B cell (primary cell): ENCODE measurements at regions not wholly inside any gene's neighbourhood (a gene's known extent, or its start where the extent isn't known, plus 50 kb on each side); places are given as distances from the start of the nearest gene placed in this dataset.

Experiments used
- ATAC-seq: fragments of 200-7000 bp; cut with Tn5 transposase; one replicate; pipeline ENCODE4 v1.10.0; 2021; ENCODE audit warnings: low read depth, mild to moderate bottlenecking, moderate number of reproducible peaks, moderate library complexity
- CTCF ChIA-PET: fragments of 350-600 bp; sonication (Branson Sonifier 250); formaldehyde crosslinking; loops from one replicate; lab custom pipeline; 2021; ENCODE audit warnings: antibody characterized with exemption, inconsistent platforms; lab: Charles Lee
- POLR2A ChIA-PET: fragments of 350-600 bp; sonication (Branson Sonifier 250); formaldehyde crosslinking; loops from one replicate; lab custom pipeline; 2021; ENCODE audit warnings: antibody characterized with exemption; lab: Charles Lee
- DNase-seq: peaks from one replicate; pipeline ENCODE4 v3.0.0; 2013
- H2AFZ ChIP-seq: 2 replicates; pipeline ENCODE4 v1.6.1; 2012; ENCODE audit warnings: mild to moderate bottlenecking, low read depth, low read length; ENCODE audit not compliant: insufficient read depth, poor library complexity, severe bottlenecking
- H3K27ac ChIP-seq, 2 donors: 1 replicate in 1 of 2; 2 replicates in 1 of 2; pipeline ENCODE4 v1.5.1; 2012 to 2013; ENCODE audit warnings: low read length in 2 of 2, mild to moderate bottlenecking in 2 of 2, moderate library complexity in 1 of 2
- H3K27me3 ChIP-seq, 4 experiments: fragments of 200-600 bp in 1 of 4; sonication (generic) in 1 of 4; replicated peaks in 1 of 4; 1 replicate in 2 of 4; 2 replicates in 2 of 4; pipeline versions ENCODE4 v1.6.1 to v1.7.0; 2013 to 2016; ENCODE audit warnings: low read length in 3 of 4, mild to moderate bottlenecking in 2 of 4, mixed read lengths in 1 of 4, moderate library complexity in 1 of 4; ENCODE audit not compliant: insufficient read depth in 4 of 4, control insufficient read depth in 3 of 4; ENCODE audit errors: control extremely low read depth in 1 of 4
- H3K36me3 ChIP-seq, 2 experiments: replicated peaks in 1 of 2; 1 replicate in 1 of 2; 2 replicates in 1 of 2; pipeline versions ENCODE4 v1.6.1 to v1.7.1; 2013; ENCODE audit warnings: low read length in 1 of 2; ENCODE audit not compliant: insufficient read depth in 2 of 2, control insufficient read depth in 1 of 2; ENCODE audit errors: control extremely low read depth in 1 of 2, extremely low read depth in 1 of 2
- H3K4me1 ChIP-seq, 2 donors: fragments of 200-600 bp in 1 of 2; sonication (generic) in 1 of 2; 1 replicate in 1 of 2; 2 replicates in 1 of 2; pipeline versions ENCODE4 v1.5.1 to v1.6.1; 2013 to 2017; ENCODE audit warnings: low read length in 2 of 2; ENCODE audit not compliant: control insufficient read depth in 2 of 2, insufficient read depth in 2 of 2
- H3K4me2 ChIP-seq: replicated peaks from 2 replicates; pipeline ENCODE3; 2012; ENCODE audit warnings: mild to moderate bottlenecking, low read depth, low read length; ENCODE audit not compliant: poor library complexity, severe bottlenecking
- H3K4me3 ChIP-seq, 5 experiments: fragments of 200-600 bp in 1 of 5; sonication (generic) in 1 of 5; 1 replicate in 3 of 5; 2 replicates in 2 of 5; pipeline versions ENCODE4 v1.5.1 to v1.7.0; 2011 to 2016; ENCODE audit warnings: low read length in 4 of 5, mild to moderate bottlenecking in 4 of 5, low read depth in 2 of 5, control low read depth in 1 of 5, moderate library complexity in 1 of 5; ENCODE audit not compliant: insufficient read depth in 1 of 5; ENCODE audit errors: control extremely low read depth in 1 of 5, extremely low read depth in 1 of 5
- H3K79me2 ChIP-seq: fragments of 200-600 bp; sonication (generic); one replicate; pipeline ENCODE4 v1.6.0; 2016; ENCODE audit warnings: low read length; ENCODE audit not compliant: control insufficient read depth, insufficient read depth
- H3K9ac ChIP-seq: fragments of 200-600 bp; sonication (generic); 2 replicates; pipeline ENCODE4 v1.6.1; 2017; ENCODE audit warnings: mild to moderate bottlenecking, low read length, moderate library complexity
- H3K9me3 ChIP-seq, 3 donors: one replicate each; pipeline versions ENCODE4 v1.6.1 to v1.7.1; 2013; ENCODE audit warnings: low read length in 2 of 3; ENCODE audit not compliant: control insufficient read depth in 2 of 3, insufficient read depth in 1 of 3; ENCODE audit errors: control extremely low read depth in 1 of 3
- H4K20me1 ChIP-seq: 2 replicates; pipeline ENCODE4 v1.6.0; 2012; ENCODE audit warnings: mild to moderate bottlenecking, low read length; ENCODE audit not compliant: insufficient read depth, control insufficient read depth, poor library complexity, severe bottlenecking
- H3K27ac Mint-ChIP-seq: one replicate; pipeline ENCODE4 v1.8.0; 2021; ENCODE audit warnings: mixed read lengths
- H3K27me3 Mint-ChIP-seq: one replicate; pipeline ENCODE4 v1.8.0; 2021; ENCODE audit warnings: mixed read lengths
- H3K4me1 Mint-ChIP-seq: one replicate; pipeline ENCODE4 v1.8.0; 2021; ENCODE audit warnings: mixed read lengths
- H3K4me3 Mint-ChIP-seq: one replicate; pipeline ENCODE4 v1.8.0; 2021; ENCODE audit warnings: mixed read lengths
- H3K9me3 Mint-ChIP-seq: one replicate; pipeline ENCODE4 v1.8.0; 2022; ENCODE audit warnings: mixed read lengths; ENCODE audit not compliant: insufficient read depth
- CTCF ChIP-seq: fragments of 200-600 bp; IDR thresholded peaks from one replicate; pipeline ENCODE4 v1.8.0; 2022; ENCODE audit warnings: antibody characterized with exemption, mild to moderate bottlenecking
- EZH2 ChIP-seq: IDR thresholded peaks from 2 replicates; pipeline ENCODE4 v1.6.1; 2012; ENCODE audit warnings: borderline replicate concordance, low read depth, mild to moderate bottlenecking, moderate library complexity, low read length; ENCODE audit not compliant: insufficient read depth, poor library complexity, severe bottlenecking
- WGBS: methylation state at CpG from one replicate; pipeline ENCODE4 v1.1.5; 2013; ENCODE audit warnings: missing lambda C conversion rate; ENCODE audit not compliant: insufficient coverage; 5-methylcytosine and 5-hydroxymethylcytosine counted together
- intact Hi-C: fragments of 100-400 bp; cut with micrococcal nuclease; formaldehyde crosslinking; loops from one replicate; pipeline ENCODE4 v1.10.0; 2022

DNA sequence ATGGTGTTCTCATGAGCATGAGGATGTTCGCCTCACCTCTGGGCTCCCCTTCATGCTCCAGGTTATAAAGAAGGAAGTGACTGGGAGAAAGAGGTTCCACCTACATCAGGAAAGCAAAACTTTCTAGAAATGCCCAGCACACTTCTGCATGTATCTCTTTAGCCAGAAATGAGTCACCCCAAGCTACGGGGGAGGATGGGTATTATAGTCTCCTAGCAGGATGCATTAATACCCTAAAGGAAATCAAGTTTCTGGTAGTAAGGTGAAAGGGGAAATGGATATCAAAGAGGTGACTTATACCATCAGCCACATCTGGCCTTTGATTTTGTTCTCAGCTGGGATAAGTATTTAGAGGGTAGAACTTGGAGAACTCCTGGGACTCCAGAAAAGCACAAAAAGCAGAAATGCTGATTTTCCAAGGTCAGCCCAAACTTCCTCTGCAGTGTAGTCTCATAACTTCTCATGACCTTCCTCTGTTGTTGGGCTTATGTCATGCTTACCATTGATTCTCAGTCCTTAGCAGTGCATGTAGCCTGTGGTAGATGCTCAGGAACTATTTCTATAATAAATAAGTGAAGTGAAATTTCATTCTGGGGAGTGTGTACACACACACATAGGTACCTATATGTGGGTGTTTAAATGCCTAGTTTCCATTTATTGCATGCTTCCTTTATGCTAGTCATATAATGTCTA lies 209.4 kb upstream of the CRY1 start:
- no peak for DNase-seq
- H3K4me1 Mint-ChIP-seq: no peaks in the 10 kb centered on the region
- no peak overlapping the region for H3K4me3 ChIP-seq
- no peak overlapping the region for H3K4me3 Mint-ChIP-seq
- no peak overlapping the region for H3K27ac Mint-ChIP-seq
- peaks cover 10% of the 10 kb centered on the region for H3K27me3 Mint-ChIP-seq
- H2AFZ ChIP-seq: no peak overlapping the region
- no peak overlapping the region for H3K27ac ChIP-seq
- WGBS: no CpG with 5 or more reads among the region's 2 CpGs
- H3K9me3 ChIP-seq: no peaks in the 10 kb centered on the region
- intact Hi-C loops: no loop called here
- no peaks in the 10 kb centered on the region for H3K4me1 ChIP-seq
- H3K36me3 ChIP-seq: no peaks in the 10 kb centered on the region
- no peaks in the 10 kb centered on the region for H3K79me2 ChIP-seq
- ChIA-PET POLR2A (no interaction called here), CTCF (no interaction called here)
- H3K27me3 ChIP-seq: no peaks in the 10 kb centered on the region
- no peak overlapping the region for H3K9ac ChIP-seq
- ATAC-seq: no peak
- TF ChIP-seq CTCF: no peak
- no peak for TF ChIP-seq EZH2
- H3K9me3 Mint-ChIP-seq: no peaks in the 10 kb centered on the region
- H4K20me1 ChIP-seq: no peaks in the 10 kb centered on the region
- H3K4me2 ChIP-seq: no peak overlapping the region

DNA sequence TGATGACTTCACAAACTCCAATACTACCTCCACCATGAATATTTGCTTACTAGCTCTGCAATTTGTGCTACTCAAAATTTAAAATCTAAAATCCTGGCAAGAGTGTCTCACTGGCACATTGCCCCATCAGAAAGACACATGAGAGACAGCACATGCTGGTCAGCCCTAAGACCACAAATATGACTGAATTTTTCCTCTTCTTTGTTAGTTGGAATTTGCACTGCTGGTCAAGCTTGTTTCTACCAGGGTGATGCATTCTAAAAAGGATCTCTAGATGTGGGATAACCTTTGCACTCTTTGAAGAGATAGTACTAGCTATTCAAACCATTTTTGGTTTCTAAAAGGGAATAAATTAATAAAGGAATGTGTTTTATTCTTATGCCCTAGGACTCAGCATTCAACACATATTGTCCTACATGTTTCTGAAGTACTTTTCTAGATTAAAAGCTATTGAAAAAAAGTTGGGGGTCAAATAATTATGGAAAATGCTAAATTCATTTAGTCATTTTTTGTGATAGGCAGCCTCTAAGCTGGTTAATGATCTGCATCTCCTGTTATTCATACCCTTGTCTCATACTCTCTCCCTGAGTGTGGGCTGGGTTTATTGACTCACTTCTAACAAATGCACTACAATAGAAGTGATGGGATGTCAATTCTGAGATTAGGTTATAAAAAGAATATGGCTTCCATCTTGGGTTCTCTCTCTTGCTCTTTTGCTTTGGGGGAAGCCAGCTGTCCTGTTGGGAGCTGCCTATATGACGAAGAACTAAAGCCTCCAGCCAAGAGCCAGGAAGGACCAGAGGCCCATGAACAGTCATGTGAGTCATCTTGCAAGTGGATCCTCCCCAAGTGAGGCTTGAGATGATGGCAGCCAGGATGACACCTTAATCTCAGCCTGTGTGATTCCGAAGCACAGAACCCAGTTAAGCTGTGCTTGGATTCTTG lies 211.5 kb upstream of the CRY1 start:
- POLR2A ChIA-PET: no interaction called here
- H3K4me1 Mint-ChIP-seq: no peaks in the 10 kb centered on the region
- H3K36me3 ChIP-seq: no peaks in the 10 kb centered on the region
- ATAC-seq (no peak), DNase-seq (no peak)
- CTCF ChIA-PET: no interaction called here
- peaks cover 2% of the 10 kb centered on the region for H3K9me3 Mint-ChIP-seq
- no peak overlapping the region for H3K27ac ChIP-seq
- H3K27ac Mint-ChIP-seq: no peak overlapping the region
- no peak overlapping the region for H3K4me3 ChIP-seq
- no peaks in the 10 kb centered on the region for H4K20me1 ChIP-seq
- no peak overlapping the region for H3K9ac ChIP-seq
- no peak overlapping the region for H3K4me3 Mint-ChIP-seq
- H3K27me3 Mint-ChIP-seq: peaks cover 28% of the 10 kb centered on the region
- no peaks in the 10 kb centered on the region for H3K79me2 ChIP-seq
- no peak overlapping the region for H3K4me2 ChIP-seq
- H3K27me3 ChIP-seq: peaks cover 0 to 11% (median 3%) of the 10 kb centered on the region in 4 experiments
- intact Hi-C loops: no loop called here
- no peaks in the 10 kb centered on the region for H3K9me3 ChIP-seq
- H3K4me1 ChIP-seq: no peaks in the 10 kb centered on the region
- WGBS: 86% methylated on average over 1 of the region's 2 CpGs
- TF ChIP-seq EZH2 (no peak), CTCF (no peak)
- H2AFZ ChIP-seq: no peak overlapping the region
